Urinary bladder (tissue), 3 donors: ENCODE measurements at regions not wholly inside any gene's neighbourhood (a gene's known extent, or its start where the extent isn't known, plus 50 kb on each side); places are given as distances from the start of the nearest gene placed in this dataset.
"Not testable (repeated sequence)": the region's sequence is repeated elsewhere in the genome, so short reads cannot be mapped to it uniquely, and the experiment has no call there.

Experiments
- DNase-seq: peaks from one replicate; pipeline ENCODE4 v3.0.0-alpha.2; 2015; ENCODE audit errors: extremely low spot score
- H3K27ac ChIP-seq: one replicate; pipeline ENCODE4 v1.5.1; 2013; ENCODE audit warnings: low read depth, mild to moderate bottlenecking, moderate library complexity
- H3K36me3 ChIP-seq: one replicate; pipeline ENCODE4 v1.6.1; 2013; ENCODE audit warnings: mild to moderate bottlenecking, moderate library complexity; ENCODE audit not compliant: insufficient read depth
- H3K4me1 ChIP-seq: one replicate; pipeline ENCODE4 v1.6.1; 2013; ENCODE audit warnings: mild to moderate bottlenecking, moderate library complexity; ENCODE audit not compliant: insufficient read depth
- H3K4me3 ChIP-seq: one replicate; pipeline ENCODE4 v1.5.1; 2013; ENCODE audit warnings: low read depth, low read length
- WGBS: extraction: QIAGEN DNeasy Blood & Tissue Kit; methylation state at CpG from one replicate; pipeline ENCODE4 v1.1.7; 2013; 5-methylcytosine and 5-hydroxymethylcytosine counted together
- donor health status: healthy with polysubstance abuse.
- donor health status: healthy.

GRCh38 chr16:63447121-63447520 lies 1410.9 kb upstream of the CDH8 start:
- DNase-seq = no peak

GRCh38 chr16:63442246-63442645 lies 1406.0 kb upstream of the CDH8 start:
- 43% methylated on average over 5 of the region's 5 CpGs for WGBS
- H3K4me3 ChIP-seq = no peak overlapping the region
- no peak overlapping the region for H3K27ac ChIP-seq
- no peaks in the 10 kb centered on the region for H3K36me3 ChIP-seq
- H3K4me1 ChIP-seq = no peaks in the 10 kb centered on the region
- no peak for DNase-seq

More at GRCh38 chr16:63447121-63447520, 1410.9 kb upstream of the CDH8 start:
- no peaks in the 10 kb centered on the region for H3K4me1 ChIP-seq
- H3K27ac ChIP-seq = no peak overlapping the region
- no peaks in the 10 kb centered on the region for H3K36me3 ChIP-seq
- WGBS = 62% methylated on average over 2 of the region's 2 CpGs
- H3K4me3 ChIP-seq = no peak overlapping the region

- H3K36me3 ChIP-seq = no peaks in the 10 kb centered on the region
- H3K4me1 ChIP-seq = no peaks in the 10 kb centered on the region
- H3K27ac ChIP-seq = no peak overlapping the region
- WGBS = 43% methylated on average over 3 of the region's 3 CpGs
- no peak overlapping the region for H3K4me3 ChIP-seq
- DNase-seq = no peak
Measured at GRCh38 chr16:63426275-63426870, 1390.1 kb upstream of the CDH8 start.

- Histone ChIP-seq H3K36me3 (no peaks in the 10 kb centered on the region), H3K27ac (no peak overlapping the region), H3K4me3 (no peak overlapping the region), H3K4me1 (no peaks in the 10 kb centered on the region)
- 80% methylated on average over 2 of the region's 2 CpGs for WGBS
- no peak for DNase-seq
Measured at GRCh38 chr16:63422715-63423114, 1386.5 kb upstream of the CDH8 start.

- DNase-seq = no peak
- no peak overlapping the region for H3K4me3 ChIP-seq
- H3K36me3 ChIP-seq = no peaks in the 10 kb centered on the region
- WGBS = 58% methylated on average over 4 of the region's 4 CpGs
- no peak overlapping the region for H3K27ac ChIP-seq
- H3K4me1 ChIP-seq = no peaks in the 10 kb centered on the region
Measured at GRCh38 chr16:63416712-63417111, 1380.5 kb upstream of the CDH8 start.

- H3K4me3 ChIP-seq = no peak overlapping the region
- no peaks in the 10 kb centered on the region for H3K4me1 ChIP-seq
- 79% methylated on average over 2 of the region's 2 CpGs for WGBS
- H3K27ac ChIP-seq = no peak overlapping the region
- DNase-seq = no peak
- H3K36me3 ChIP-seq = no peaks in the 10 kb centered on the region
Measured at GRCh38 chr16:63415014-63415413, 1378.8 kb upstream of the CDH8 start.

GRCh38 chr16:63410594-63410993 lies 1374.4 kb upstream of the CDH8 start:
- Histone ChIP-seq H3K36me3 (no peaks in the 10 kb centered on the region), H3K4me1 (no peaks in the 10 kb centered on the region), H3K4me3 (no peak overlapping the region), H3K27ac (no peak overlapping the region)
- no peak for DNase-seq
- 97% methylated on average over 1 of the region's 1 CpG for WGBS

GRCh38 chr16:63403792-63404191 lies 1367.6 kb upstream of the CDH8 start:
- DNase-seq = no peak
- no peak overlapping the region for H3K27ac ChIP-seq
- H3K4me3 ChIP-seq = no peak overlapping the region
- no peaks in the 10 kb centered on the region for H3K4me1 ChIP-seq
- H3K36me3 ChIP-seq = no peaks in the 10 kb centered on the region
- WGBS = 98% methylated on average over 11 of the region's 11 CpGs

- 88% methylated on average over 18 of the region's 18 CpGs for WGBS
- not testable (repeated sequence) for H3K27ac ChIP-seq, H3K4me3 ChIP-seq, DNase-seq, H3K36me3 ChIP-seq, H3K4me1 ChIP-seq
Measured at GRCh38 chr16:63388277-63388676, 1352.0 kb upstream of the CDH8 start.

- no peak overlapping the region for H3K27ac ChIP-seq
- 39% methylated on average over 7 of the region's 7 CpGs for WGBS
- no peaks in the 10 kb centered on the region for H3K4me1 ChIP-seq
- no peaks in the 10 kb centered on the region for H3K36me3 ChIP-seq
- H3K4me3 ChIP-seq = no peak overlapping the region
- DNase-seq = no peak
Measured at GRCh38 chr16:63385714-63386432, 1349.6 kb upstream of the CDH8 start.

- DNase-seq = no peak
- WGBS = 90% methylated on average over 1 of the region's 1 CpG
- Histone ChIP-seq H3K4me3 (no peak overlapping the region), H3K4me1 (peaks cover 2% of the 10 kb centered on the region), H3K27ac (no peak overlapping the region), H3K36me3 (no peaks in the 10 kb centered on the region)
Measured at GRCh38 chr16:63373744-63374143, 1337.5 kb upstream of the CDH8 start.

GRCh38 chr16:63372815-63373214 lies 1336.6 kb upstream of the CDH8 start:
- Histone ChIP-seq H3K27ac (no peak overlapping the region), H3K4me1 (peaks cover 2% of the 10 kb centered on the region), H3K36me3 (no peaks in the 10 kb centered on the region), H3K4me3 (no peak overlapping the region)
- peak; percentile 4 for DNase-seq

- Histone ChIP-seq H3K27ac (no peak overlapping the region), H3K4me1 (peaks cover 2% of the 10 kb centered on the region), H3K36me3 (no peaks in the 10 kb centered on the region), H3K4me3 (no peak overlapping the region)
- WGBS = 23% methylated on average over 3 of the region's 3 CpGs
- DNase-seq = no peak
Measured at GRCh38 chr16:63372283-63372682, 1336.0 kb upstream of the CDH8 start.

- H3K36me3 ChIP-seq = no peaks in the 10 kb centered on the region
- H3K4me1 ChIP-seq = no peaks in the 10 kb centered on the region
- 41% methylated on average over 4 of the region's 4 CpGs for WGBS
- H3K27ac ChIP-seq = no peak overlapping the region
- DNase-seq = no peak
- no peak overlapping the region for H3K4me3 ChIP-seq
Measured at GRCh38 chr16:63365649-63366304, 1329.5 kb upstream of the CDH8 start.
